Frontal cortex (tissue), 3 donors: ENCODE measurements at regions not wholly inside any gene's neighbourhood (a gene's known extent, or its start where the extent isn't known, plus 50 kb on each side); places are given as distances from the start of the nearest gene placed in this dataset.

Source experiments
- DNase-seq, 2 donors: peaks; one replicate each; pipeline ENCODE4 v3.0.0; 2012; ENCODE audit warnings: low spot score in 2 of 2
- FAIRE-seq: peaks from 2 replicates; lab custom pipeline; 2012; peaks lifted over from hg19 to GRCh38; lab: Jason Lieb, UNC
- donor health status: control.
- donor health status: control.
- donor health status: control.

DNA sequence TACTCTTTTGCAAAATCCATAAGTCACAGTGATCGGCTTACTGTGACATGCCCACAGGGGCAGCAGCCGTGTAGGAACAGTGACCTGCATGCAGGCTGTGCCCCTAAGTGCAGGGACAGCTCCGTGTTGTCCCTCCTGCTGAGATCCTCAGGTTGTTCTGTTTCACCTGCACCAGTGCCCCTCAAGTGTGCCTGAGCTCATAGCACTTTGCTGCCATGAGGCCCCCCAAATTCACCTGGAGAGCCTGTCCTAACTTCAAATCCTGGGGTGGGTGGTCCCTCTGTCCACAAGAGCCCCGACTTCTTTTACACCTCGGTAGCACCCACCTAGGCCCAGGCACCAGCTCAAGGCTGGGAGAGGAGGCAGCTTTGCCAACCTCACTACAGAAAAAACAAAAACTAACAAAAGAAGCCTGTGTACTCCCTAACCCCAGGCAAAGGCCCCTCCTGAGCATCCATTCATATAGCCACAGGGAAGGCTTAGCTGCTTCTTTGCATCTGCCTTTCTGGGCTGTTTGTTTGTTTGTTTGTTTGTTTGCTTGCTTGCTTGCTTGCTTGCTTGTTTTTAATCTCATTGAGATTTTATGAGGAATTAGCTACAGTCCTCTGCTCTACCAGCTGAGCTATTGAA, 214.5 kb downstream of the AUH start:
- FAIRE-seq (no peak), DNase-seq (no peak)

DNA sequence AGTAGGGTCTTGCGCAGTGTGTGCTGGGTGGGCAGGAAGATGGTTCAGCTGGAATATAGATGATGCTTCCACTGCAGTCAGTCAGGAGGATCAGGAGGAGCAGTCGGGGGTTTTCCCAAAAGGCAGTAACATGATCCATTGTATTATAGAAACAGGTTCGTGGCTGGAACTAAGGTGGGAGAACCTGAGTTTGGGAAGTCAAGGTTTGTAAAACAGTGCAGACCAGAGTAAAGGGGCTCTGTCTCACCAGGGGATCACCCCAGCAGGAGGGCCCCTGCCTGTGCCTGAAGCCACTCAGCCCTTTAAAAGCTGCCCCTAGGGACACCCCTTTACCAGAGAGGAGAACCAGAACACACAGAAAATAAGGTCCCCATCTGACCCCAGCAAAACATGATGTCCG, 213.4 kb downstream of the AUH start:
- no peak for FAIRE-seq

DNA sequence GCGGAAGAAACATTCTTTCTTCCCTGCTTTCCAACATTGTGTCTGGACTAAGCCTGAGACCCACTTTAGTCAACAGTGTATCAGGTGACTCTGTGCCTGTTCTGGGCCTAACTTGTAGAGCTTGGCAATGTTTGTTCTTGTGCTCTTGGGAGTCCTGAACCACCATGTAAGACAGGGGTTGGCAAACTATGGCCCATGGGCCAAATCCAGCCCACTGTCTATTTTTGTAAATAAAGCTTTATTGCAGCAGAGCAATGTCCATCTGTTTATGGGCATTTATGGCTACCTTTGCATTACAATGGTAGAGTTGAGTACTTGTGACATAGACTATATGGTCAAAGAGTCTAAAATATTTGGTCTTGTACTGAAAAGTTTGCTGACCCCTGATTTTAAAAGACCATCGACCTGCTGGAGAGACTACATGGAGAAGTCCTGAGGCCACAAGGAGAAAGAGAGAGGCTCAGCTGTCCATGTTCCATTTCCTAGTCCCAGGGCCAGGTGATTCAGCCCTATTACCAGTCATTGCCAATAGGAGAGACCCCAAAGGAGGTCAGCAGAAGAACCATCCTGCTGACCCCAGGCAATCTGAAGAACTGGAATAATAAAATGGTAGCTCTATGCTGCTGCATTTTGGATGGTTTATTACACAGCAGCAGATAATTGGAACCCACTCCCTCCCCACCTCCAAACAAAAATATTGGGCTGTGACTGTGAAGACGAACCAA, 211.3 kb downstream of the AUH start:
- no peak for DNase-seq
- FAIRE-seq: no peak

More for the DNA sequence above, 213.4 kb downstream of the AUH start:
- no peak for DNase-seq

DNA sequence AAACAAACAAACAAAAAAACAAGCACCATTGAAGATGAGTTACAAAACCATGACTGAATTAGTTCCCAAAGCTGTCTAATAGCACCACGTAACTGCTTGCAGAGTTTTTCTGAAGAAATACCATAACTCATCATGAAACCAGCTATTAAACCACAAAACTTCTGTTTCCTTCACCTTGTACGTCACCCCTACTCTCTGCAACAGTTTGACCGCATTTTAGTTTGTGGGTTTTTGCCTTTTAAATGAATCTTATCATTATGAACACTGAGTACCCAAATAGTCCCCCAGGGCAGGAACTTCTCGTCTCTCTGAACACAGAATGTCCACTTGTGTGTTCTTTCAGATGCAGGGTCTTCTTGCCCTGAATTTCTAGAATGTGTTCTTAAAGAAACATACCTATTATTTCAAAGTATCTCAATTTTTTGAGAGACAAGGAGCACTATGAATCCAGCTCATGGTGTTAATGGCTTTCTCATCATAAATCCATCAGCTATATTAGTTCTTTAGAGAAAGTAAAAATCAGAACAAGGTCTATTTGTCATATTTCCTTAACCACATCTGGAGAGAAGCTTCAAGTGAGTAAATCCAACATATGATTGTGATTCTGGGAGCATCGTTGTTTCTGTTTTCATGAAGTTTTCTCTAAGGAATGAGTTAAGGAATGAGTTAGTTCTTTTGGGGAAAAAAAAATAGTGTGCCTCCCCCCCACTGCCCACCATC, 210.6 kb downstream of the AUH start:
- DNase-seq (no peak), FAIRE-seq (no peak)

DNA sequence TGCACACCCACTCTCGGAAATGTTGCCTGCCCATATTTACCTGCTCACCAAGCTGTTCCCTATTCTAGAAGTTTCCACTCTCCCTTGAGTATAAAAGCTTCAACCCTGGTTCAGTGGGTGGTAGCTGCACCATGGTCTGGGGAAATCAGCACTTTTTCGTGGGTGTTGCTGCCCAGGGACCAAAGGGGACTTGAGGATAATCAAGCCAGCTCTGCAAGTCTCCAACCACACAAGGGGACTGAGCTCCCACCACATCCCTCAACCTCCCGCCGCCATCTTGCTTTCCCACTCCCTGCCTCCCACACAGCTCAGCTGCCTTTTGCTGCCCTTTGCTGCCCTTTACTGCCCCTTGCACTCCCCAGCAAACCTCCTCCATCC, 210.0 kb downstream of the AUH start:
- no peak for DNase-seq
- no peak for FAIRE-seq

DNA sequence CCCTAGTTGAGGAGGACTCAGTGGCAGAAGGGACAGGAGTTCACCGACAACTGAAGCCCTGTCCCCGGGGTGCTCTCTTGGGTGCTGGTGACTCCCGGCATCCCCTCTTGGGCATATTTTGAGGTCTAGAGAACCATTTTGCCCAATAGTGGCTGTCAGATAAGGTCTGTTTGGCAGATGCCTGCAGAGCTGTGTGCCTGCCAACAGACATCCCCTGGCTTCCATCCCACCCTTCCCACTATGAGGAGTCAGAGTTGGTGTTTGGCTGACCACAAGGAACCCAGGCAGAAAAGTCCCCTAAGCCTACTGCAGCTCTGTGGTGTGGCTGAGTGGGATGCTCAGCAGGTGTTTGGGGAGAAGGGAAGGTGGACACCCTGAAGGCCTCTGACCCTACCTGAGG, 207.0 kb downstream of the AUH start:
- FAIRE-seq (no peak), DNase-seq (no peak)

DNA sequence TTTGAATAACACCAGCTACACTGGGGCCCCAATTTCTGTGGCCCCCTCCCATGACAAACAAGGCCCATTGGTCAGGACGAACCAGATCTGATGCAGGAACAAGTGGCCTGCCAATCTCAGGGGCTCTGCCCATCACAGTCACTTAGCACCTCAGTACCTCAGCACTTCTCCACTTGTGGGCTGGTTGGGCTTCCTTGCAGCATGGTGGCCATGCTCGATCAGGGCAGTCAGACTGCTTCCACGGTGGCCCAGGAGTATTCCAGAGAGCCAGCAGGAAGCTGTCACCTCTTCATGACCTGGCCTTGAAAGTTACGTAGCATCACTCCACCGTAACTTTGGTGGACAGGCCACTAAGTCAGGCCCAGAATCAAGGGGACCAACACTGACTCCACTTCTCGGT, 206.5 kb downstream of the AUH start:
- DNase-seq (no peak), FAIRE-seq (no peak)

DNA sequence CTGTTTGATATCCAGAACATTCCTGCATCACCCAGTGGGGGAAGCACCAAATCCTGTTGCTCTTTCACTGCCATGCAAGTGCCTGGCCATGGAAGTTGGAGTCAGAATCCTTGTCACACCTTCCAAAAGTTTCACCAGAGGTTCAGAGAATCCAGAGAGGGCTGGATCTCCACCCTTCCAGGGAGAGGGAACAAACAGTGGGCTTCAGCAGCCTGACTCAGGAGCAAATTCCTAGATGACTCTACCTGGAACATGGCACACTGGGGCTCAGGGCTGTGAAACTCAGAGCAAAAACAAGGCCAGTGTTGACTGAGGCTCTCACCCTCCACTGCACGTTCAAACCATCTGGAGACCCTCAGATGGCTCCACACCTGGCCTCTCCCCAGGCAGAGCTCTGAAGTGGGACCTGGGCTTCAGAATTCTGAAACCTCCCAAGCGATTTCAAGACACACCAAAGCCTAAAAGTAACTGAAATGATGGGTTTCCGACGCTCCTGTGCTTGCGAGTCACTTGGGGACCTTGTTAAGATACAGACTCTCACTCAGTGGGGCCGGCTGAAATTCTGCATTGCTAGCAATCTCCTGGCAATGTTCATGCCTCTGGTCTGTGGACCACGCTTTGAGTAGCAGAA, 205.9 kb downstream of the AUH start:
- FAIRE-seq: no peak

DNA sequence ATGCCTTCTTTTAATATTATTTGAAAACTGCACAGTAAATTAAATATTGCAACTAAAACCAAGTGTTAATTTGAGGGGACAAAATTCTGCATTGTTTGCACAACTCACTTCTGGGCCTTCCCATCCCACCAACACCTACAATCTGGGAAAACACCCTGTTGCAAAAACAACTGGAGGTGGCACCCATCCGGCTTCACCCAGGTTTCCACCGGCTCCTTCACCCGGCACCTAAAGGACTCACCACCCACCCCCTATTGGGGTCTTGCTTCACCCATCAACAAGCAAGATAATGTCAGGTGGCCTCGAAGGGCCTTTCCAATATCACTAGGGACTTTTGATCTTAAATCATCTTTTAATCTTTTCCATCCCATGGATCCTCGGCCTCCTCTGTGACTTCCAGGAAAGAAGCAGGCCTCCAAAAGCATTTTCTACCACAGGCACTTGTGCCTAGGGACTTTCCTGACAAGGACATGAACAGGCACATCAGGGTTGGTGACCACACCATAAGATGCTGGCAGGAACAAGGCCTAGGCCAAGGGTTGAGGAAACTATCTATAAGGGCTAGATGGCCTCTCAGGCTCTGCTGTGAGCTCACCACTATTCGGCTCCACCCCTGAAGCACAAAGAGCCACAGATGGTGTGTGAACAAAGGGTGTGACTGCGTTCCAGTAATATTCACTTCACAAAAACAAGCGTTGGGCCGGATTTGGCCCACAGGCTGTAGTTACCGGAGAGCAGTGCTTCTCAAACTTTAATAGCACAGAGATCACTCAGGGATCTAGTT, 205.1 kb downstream of the AUH start:
- no peak for FAIRE-seq
- DNase-seq: no peak

More for the DNA sequence above, 205.9 kb downstream of the AUH start:
- DNase-seq: no peak

DNA sequence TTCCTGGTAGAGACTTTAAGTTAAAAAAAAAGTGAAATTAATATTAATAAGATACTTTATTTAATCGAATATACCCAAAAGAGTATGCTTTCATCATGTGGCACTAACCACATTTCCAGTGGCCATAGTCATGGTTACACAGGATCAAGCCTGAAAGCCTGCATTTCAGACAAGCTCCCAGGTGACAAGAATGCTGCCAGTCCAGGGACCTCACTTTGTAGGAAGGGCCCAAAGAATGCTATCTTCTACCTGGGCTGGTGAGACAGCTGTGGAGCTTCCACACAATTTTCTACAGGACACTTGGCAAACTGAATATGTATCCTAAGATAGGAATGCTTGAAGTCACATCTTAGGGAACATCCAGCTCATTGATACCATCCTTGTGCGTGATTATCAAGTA, 203.8 kb downstream of the AUH start:
- FAIRE-seq: no peak
- DNase-seq: no peak

DNA sequence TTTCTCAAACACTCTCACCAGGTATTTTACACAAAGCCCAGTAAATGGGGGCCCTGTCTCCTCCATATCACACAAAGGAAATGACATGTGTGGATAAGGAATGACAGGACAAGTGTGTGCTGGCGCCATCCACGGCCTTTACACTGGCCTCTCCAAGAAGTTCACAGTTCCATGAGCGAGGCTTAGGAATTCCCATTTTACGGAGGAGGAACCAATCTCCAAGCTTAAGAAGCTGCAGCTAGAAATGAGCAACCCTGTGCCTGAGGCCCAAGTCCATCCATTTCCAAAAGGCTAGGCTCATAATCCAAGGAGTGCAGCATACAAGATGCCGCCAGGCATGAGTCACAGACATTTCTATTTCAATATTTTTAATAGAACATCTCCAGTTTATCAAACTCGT, 203.4 kb downstream of the AUH start:
- DNase-seq (no peak), FAIRE-seq (no peak)

DNA sequence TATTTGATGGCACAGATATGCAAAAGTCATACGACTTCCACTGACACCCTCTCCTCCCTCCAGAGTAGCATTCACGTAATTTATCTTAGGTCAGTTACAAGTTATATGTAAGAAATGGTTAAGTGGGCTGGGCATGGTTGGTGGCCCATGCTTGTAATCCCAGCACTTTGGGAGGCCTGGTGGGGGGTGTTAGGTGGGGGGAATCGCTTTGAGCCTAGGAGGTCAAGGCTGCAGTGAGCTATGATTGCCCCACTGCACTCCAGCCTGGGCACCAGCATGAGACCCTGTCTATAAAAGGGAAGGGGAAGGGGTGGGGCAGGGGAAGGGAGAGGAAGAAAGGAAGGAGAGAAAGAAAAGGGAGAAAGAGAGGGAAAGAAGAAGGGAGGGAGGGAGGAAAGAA, 202.8 kb downstream of the AUH start:
- DNase-seq (no peak), FAIRE-seq (no peak)

DNA sequence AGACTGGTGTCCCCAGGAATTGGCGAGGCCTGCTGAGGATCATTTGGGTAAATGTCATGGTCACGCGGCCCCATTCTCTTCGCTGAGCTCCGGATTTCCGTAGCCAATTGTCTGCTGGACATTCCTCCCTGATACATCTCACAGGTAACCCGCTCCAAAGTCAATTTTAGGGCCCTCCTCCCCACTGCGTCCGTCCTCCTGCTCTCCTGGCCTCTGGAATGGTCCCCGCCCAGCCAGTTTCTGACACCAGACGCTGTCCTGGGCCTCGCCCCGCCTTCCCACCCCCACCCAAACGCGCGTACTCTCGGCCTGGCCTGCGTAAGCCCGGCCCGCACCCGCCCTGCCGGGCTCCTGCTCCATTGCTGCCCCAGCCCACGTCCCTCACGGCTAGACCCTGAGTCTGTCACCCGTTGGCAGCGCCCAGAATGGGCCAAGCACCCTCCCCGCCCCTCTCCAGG, 202.0 kb downstream of the AUH start:
- FAIRE-seq (no peak), DNase-seq (no peak)

DNA sequence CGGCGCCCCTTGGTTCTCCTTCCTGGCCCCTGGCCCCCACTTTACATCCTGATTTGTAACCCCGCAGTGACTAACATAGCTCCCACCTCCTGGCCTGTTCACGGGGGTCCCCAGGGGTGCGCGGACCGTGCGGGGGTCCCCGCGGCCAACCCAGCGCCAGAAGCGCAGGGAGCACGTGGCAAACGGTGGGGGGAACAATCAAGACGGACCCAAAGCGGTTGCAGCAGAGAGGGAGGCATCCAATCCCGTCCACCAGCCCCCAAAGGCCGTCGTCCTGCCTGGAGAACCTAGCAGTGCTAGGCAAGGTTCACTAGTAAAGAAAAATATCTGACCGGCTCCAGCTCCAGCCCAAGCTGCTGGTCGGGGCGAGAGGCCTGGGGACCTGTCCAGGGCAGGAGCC, 201.5 kb downstream of the AUH start:
- FAIRE-seq (no peak), DNase-seq (no peak)

DNA sequence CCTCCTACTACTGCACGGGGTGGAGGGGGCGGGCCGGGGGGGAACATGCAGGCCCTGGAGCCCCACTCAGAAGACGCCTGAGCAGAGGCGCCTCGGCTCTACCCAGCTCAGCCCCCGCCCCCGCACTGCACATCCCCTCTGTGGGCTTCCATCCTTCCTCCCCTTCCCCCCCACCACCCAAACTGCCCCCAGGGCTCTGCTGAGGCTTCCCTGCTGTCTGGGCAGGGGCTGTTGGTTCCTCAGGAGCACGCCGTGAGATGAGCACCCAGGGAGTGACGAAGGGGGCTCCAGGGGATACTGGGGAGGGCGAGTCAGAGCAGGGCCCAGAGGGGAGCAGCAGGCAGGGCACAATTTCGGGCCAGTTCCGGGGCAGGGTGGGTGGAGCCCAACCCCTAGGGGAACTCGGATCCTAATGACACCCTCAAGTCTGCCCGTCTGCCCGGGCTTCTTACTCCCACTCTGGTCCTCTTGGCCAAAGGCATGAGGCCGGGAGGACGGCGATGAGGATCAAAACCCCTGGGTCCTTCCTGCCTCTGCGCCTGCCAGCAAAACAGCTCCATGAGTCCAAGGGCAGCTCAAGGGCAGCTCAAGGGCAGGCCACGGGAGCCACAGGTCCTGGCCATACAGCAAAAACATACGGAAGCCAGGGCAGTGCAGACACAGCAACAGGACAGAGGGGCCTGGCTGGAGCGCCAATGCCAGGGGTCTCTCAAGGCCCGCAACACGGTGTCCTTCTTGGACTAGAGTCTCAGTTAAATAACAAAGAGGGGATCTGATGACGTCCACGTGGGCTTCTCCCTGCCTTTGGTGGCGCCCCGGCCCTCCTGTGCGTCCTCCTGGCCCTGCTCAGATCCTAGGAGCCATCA, 200.9 kb downstream of the AUH start:
- DNase-seq (no peak), FAIRE-seq (no peak)

DNA sequence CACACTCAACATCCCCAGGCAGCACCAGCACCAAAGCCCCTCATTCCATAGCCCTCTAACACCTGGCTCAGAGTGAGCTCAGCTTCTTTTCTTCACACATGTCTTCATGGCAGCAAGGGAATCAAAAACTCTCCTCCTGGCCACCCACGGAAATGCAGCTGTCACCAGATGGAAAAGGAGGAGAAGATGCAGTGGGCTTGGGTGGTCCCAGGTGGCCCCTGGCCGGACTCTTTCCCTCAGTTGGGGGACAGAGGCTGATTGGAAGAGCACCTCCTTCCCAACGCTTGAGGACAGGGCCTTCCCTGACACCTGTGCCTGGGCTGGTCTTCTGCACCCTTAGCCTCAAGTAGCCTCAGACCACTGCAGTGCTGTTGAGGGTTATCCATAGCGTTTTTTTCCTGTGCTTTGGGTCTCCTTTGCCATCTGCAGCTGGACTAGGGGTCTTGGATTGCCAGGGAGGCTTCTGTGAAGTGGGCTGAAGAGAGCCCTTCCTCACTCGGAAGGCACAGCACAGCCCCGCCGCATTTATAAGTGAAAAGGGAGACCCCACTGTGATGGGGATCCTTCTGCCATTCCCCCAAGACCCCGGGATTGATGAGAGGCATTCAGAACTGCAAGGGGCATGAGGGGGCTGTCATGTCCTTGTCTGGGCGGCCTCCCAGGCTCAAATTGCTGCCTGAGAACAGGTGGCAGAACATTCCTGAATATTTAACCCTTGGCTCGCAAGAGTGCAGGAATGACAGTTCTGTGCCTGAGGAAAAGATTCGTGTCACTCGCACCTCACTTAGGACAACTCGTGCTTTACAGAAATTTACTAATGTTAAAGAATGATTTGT, 200.0 kb downstream of the AUH start:
- FAIRE-seq (no peak), DNase-seq (no peak)

DNA sequence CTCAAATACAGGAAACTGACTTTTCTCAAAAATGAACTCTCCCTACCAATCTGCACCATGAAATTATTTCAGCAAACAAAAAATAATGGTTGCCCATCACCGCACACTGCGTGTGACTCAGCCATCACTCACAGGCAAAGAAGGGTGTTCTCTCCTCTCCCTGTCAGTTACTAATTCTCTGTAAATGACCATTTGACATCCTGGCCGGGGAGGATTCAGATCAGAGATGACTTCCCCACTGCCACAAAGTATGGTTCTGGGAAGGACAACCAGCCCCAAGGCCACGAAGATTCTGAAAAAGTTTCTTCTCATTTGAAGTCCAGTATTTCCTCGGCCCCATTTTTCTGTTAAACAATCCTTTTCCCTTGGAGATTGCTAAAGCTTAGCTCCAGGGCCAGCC, 199.4 kb downstream of the AUH start:
- FAIRE-seq: no peak

DNA sequence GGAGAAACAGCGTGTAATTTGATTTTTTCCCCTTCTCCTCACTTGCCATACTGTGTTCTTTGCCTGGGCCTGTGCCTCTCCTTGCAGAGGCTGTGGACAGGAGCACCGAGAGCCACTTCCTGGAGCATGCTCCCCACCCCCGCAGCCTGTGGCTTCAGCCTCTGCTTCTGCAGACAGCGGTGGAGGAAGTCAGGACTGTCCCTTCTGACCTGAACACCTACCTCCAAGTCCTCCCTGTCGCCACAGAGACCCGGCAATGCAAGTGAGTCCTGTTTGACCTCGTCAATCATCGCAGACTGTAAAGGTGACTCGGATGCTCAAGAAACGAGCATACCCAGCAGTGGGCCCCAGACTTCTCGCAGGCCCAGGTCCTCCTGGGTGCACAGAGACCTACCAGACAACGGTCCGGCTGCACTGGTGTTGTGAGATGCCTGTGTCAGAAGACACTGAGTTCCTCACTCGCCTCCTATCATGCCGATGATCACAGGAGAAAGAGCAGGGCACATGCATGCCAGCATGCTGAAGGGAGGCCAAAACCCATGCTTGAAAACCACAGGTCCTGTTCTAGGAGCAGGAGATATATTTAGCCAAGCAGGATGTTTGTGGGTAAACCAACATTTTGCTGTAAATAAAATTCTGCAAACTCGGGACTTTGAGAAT, 198.8 kb downstream of the AUH start:
- FAIRE-seq: no peak

More for the DNA sequence above, 199.4 kb downstream of the AUH start:
- DNase-seq: no peak

More for the DNA sequence above, 198.8 kb downstream of the AUH start:
- DNase-seq: no peak
